Neural cell (in vitro differentiated cells): ENCODE measurements at regions not wholly inside any gene's neighbourhood (a gene's known extent, or its start where the extent isn't known, plus 50 kb on each side); places are given as distances from the start of the nearest gene placed in this dataset.

Source experiments
- CTCF ChIP-seq: fragments of 450-650 bp; IDR thresholded peaks from 2 replicates; pipeline ENCODE4 v1.5.1; 2014; ENCODE audit warnings: antibody characterized with exemption, mild to moderate bottlenecking, moderate library complexity; ENCODE audit not compliant: poor library complexity, severe bottlenecking
- EP300 ChIP-seq: fragments of 450-650 bp; conservative IDR thresholded peaks from 2 replicates; pipeline ENCODE4 v1.6.1; 2014; ENCODE audit warnings: antibody characterized with exemption, mild to moderate bottlenecking, moderate library complexity; ENCODE audit not compliant: poor library complexity, severe bottlenecking
- EZH2 ChIP-seq: fragments of 200-600, 300-800 bp; shearing (Covaris generic), sonication (generic); IDR thresholded peaks from 2 replicates; pipeline ENCODE4 v1.6.1; 2014; ENCODE audit warnings: antibody characterized with exemption, low read length, borderline replicate concordance, mild to moderate bottlenecking; ENCODE audit not compliant: insufficient read depth, poor library complexity, severe bottlenecking
- POLR2AphosphoS5 ChIP-seq: IDR thresholded peaks from 2 replicates; pipeline ENCODE4 v1.6.1; 2012
- REST ChIP-seq: IDR thresholded peaks from 2 replicates; pipeline ENCODE4 v1.6.1; 2012; ENCODE audit warnings: borderline replicate concordance
- SMC3 ChIP-seq: fragments of 450-650 bp; conservative IDR thresholded peaks from 2 replicates; pipeline ENCODE4 v1.6.1; 2014; ENCODE audit warnings: antibody characterized with exemption, mild to moderate bottlenecking, moderate library complexity; ENCODE audit not compliant: poor library complexity

- TF ChIP-seq CTCF (no peak), SMC3 (peak; percentile 50), EZH2 (no peak), EP300 (peak; percentile 98), POLR2AphosphoS5 (peak; percentile 97), REST (peak; percentile 56)
Observed at GRCh38 chr6:98286620-98287019, 547.8 kb upstream of the POU3F2 start.
